ENCODE measurements at regions not wholly inside any gene's neighbourhood (a gene's known extent, or its start where the extent isn't known, plus 50 kb on each side); places are given as distances from the start of the nearest gene placed in this dataset.

GRCh38 chr11:45481026-45481425 is 184.4 kb downstream of the CHST1 start:
- H3K9me3 ChIP-seq, result no peaks in the 10 kb centered on the region
- DNase-seq (no peak), ATAC-seq (no peak)
- no peaks in the 10 kb centered on the region for H3K4me1 ChIP-seq
- no peak overlapping the region for H3K27ac ChIP-seq
- H3K27me3 ChIP-seq, result peaks cover 0 to 4% (median 0%) of the 10 kb centered on the region in 3 donors
- no peak for TF ChIP-seq POLR2A (IDR thresholded peaks at IDR 0.05)
- no peak for TF ChIP-seq CTCF (IDR thresholded peaks at IDR 0.05 in 4 of 5, conservative IDR thresholded peaks at IDR 0.05 in 1 of 5)
- no peaks in the 10 kb centered on the region for H3K36me3 ChIP-seq
- H3K4me3 ChIP-seq, result no peak overlapping the region
- in situ Hi-C loops (cut with MboI; ENCODE audit: low sequenced_read_pairs in 4 of 4), result no loop called here
- intact Hi-C loops (cut with DNase I; ENCODE audit: low total_unique reads), result no loop called here

- TF ChIP-seq POLR2A (IDR thresholded peaks at IDR 0.05) (no peak), CTCF (IDR thresholded peaks at IDR 0.05 in 4 of 5, conservative IDR thresholded peaks at IDR 0.05 in 1 of 5) (no peak)
- in situ Hi-C loops (cut with MboI; ENCODE audit: low sequenced_read_pairs in 4 of 4) (no loop called here), intact Hi-C loops (cut with DNase I; ENCODE audit: low total_unique reads) (no loop called here)
- Histone ChIP-seq H3K4me1 (no peaks in the 10 kb centered on the region), H3K4me3 (no peak overlapping the region), H3K9me3 (no peaks in the 10 kb centered on the region), H3K27me3 (peaks cover 0 to 4% (median 0%) of the 10 kb centered on the region in 3 donors), H3K27ac (no peak overlapping the region), H3K36me3 (no peaks in the 10 kb centered on the region)
- no peak for ATAC-seq
- DNase-seq, result no peak
These were observed 187.8 kb downstream of the CHST1 start for GRCh38 chr11:45477588-45477987.

GRCh38 chr11:45476126-45476525 is 189.3 kb downstream of the CHST1 start:
- Histone ChIP-seq H3K27ac (no peak overlapping the region), H3K4me1 (no peaks in the 10 kb centered on the region), H3K4me3 (no peak overlapping the region), H3K9me3 (no peaks in the 10 kb centered on the region), H3K27me3 (no peaks in the 10 kb centered on the region), H3K36me3 (no peaks in the 10 kb centered on the region)
- intact Hi-C loops (cut with DNase I; ENCODE audit: low total_unique reads), result no loop called here
- in situ Hi-C loops (cut with MboI; ENCODE audit: low sequenced_read_pairs in 4 of 4), result no loop called here
- no peak for ATAC-seq
- no peak for TF ChIP-seq CTCF (IDR thresholded peaks at IDR 0.05 in 4 of 5, conservative IDR thresholded peaks at IDR 0.05 in 1 of 5)
- no peak for TF ChIP-seq POLR2A (IDR thresholded peaks at IDR 0.05)
- no peak for DNase-seq

DNA sequence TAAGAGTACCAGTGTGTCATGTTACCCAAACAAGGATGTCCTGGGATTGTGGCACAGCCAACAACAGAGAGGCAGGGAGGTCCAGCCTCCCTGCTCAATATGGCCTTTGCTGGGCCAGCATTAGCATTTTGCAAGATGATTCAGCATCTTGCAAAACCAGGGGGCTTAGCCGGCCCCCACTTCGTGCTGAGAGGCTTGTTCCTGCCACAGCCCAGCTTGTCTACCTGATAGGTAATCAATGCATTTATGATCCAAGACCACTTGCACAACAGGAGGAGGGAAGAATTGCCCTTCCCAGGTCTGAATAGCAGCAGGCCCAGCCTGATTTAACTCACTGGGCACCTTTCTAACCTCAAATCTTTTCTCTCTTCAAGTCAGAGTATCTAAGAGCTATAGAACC is 189.0 kb upstream of the SYT13 start:
- Histone ChIP-seq H3K27ac (no peak overlapping the region), H3K36me3 (no peaks in the 10 kb centered on the region), H3K27me3 (no peaks in the 10 kb centered on the region), H3K4me3 (no peak overlapping the region), H3K4me1 (no peaks in the 10 kb centered on the region), H3K9me3 (no peaks in the 10 kb centered on the region)
- in situ Hi-C loops (cut with MboI; ENCODE audit: low sequenced_read_pairs in 4 of 4), result no loop called here
- DNase-seq (no peak), ATAC-seq (no peak)
- intact Hi-C loops (cut with DNase I; ENCODE audit: low total_unique reads), result no loop called here
- TF ChIP-seq POLR2A (IDR thresholded peaks at IDR 0.05) (no peak), CTCF (IDR thresholded peaks at IDR 0.05 in 4 of 5, conservative IDR thresholded peaks at IDR 0.05 in 1 of 5) (no peak)

- Histone ChIP-seq H3K27ac (no peak overlapping the region), H3K4me3 (no peak overlapping the region), H3K27me3 (no peaks in the 10 kb centered on the region), H3K4me1 (no peaks in the 10 kb centered on the region), H3K9me3 (no peaks in the 10 kb centered on the region), H3K36me3 (no peaks in the 10 kb centered on the region)
- DNase-seq (no peak), ATAC-seq (no peak)
- in situ Hi-C loops (cut with MboI; ENCODE audit: low sequenced_read_pairs in 4 of 4), result no loop called here
- intact Hi-C loops (cut with DNase I; ENCODE audit: low total_unique reads), result no loop called here
- no peak for TF ChIP-seq POLR2A (IDR thresholded peaks at IDR 0.05)
- no peak for TF ChIP-seq CTCF (IDR thresholded peaks at IDR 0.05 in 4 of 5, conservative IDR thresholded peaks at IDR 0.05 in 1 of 5)
These were observed 187.3 kb upstream of the SYT13 start for GRCh38 chr11:45473341-45473895.
